HEK293 (cell line): ENCODE measurements at regions not wholly inside any gene's neighbourhood (a gene's known extent, or its start where the extent isn't known, plus 50 kb on each side); places are given as distances from the start of the nearest gene placed in this dataset.

Experiments used
- CTCF ChIA-PET: fragments of 350-600 bp; formaldehyde crosslinking; extraction: SDS; loops from one replicate; lab custom pipeline; 2021; ENCODE audit warnings: antibody characterized with exemption; lab: Yijun Ruan, JAX
- POLR2A ChIA-PET: fragments of 300-600 bp; formaldehyde crosslinking; extraction: SDS; loops from one replicate; lab custom pipeline; 2020; ENCODE audit warnings: antibody characterized with exemption, inconsistent platforms; lab: Yijun Ruan, JAX
- H3K27ac ChIP-seq: fragments of 200-500 bp; sonication (Bioruptor generic); 2 replicates; pipeline ENCODE4 v1.5.1; 2014; ENCODE audit warnings: low read depth, low read length, control low read depth, inconsistent platforms; ENCODE audit errors: extremely low read depth
- H3K36me3 ChIP-seq, 2 experiments: fragments of 200-500 bp in 1 of 2; sonication (Bioruptor generic) in 1 of 2; 1 replicate in 1 of 2; 2 replicates in 1 of 2; pipeline ENCODE4 v1.5.1; 2014 to 2017; ENCODE audit warnings: inconsistent platforms in 2 of 2, low read length in 2 of 2; ENCODE audit not compliant: control insufficient read depth in 2 of 2, insufficient read depth in 1 of 2
- H3K4me1 ChIP-seq: fragments of 200-500 bp; sonication (Bioruptor generic); 2 replicates; pipeline ENCODE4 v1.5.1; 2014; ENCODE audit warnings: mild to moderate bottlenecking, low read length, inconsistent platforms; ENCODE audit not compliant: control insufficient read depth, insufficient read depth
- H3K4me3 ChIP-seq: 2 replicates; pipeline ENCODE4 v1.5.1; 2011; ENCODE audit warnings: low read depth, mild to moderate bottlenecking, control low read depth, low read length, moderate library complexity
- H3K9me3 ChIP-seq: fragments of 200-500 bp; sonication (Bioruptor generic); 2 replicates; pipeline ENCODE4 v1.5.1; 2014; ENCODE audit warnings: low read depth, low read length, inconsistent platforms; ENCODE audit not compliant: control insufficient read depth, insufficient read depth
- BCL11A ChIP-seq: fragments of 450-650 bp; formaldehyde crosslinking; IDR thresholded peaks from 2 replicates; pipeline ENCODE4 v1.5.1; 2016; ENCODE audit warnings: low read depth, missing biosample characterization, missing genetic modification characterization
- EGR2 ChIP-seq: fragments of 450-650 bp; formaldehyde crosslinking; IDR thresholded peaks from 2 replicates; pipeline ENCODE4 v1.5.1; 2016; ENCODE audit warnings: low read depth, missing biosample characterization, missing genetic modification characterization
- KLF8 ChIP-seq: fragments of 450-650 bp; formaldehyde crosslinking; IDR thresholded peaks from 2 replicates; pipeline ENCODE4 v1.5.1; 2016; ENCODE audit warnings: missing biosample characterization, missing genetic modification characterization
- PRDM2 ChIP-seq: fragments of 450-650 bp; formaldehyde crosslinking; IDR thresholded peaks from 2 replicates; pipeline ENCODE4 v1.5.1; 2016; ENCODE audit warnings: missing biosample characterization, missing genetic modification characterization, borderline replicate concordance
- SALL2 ChIP-seq: fragments of 450-650 bp; formaldehyde crosslinking; IDR thresholded peaks from 2 replicates; pipeline ENCODE4 v1.5.0; 2017; ENCODE audit warnings: missing biosample characterization, mild to moderate bottlenecking, missing genetic modification characterization, borderline replicate concordance
- YY1 ChIP-seq: fragments of 450-650 bp; formaldehyde crosslinking; IDR thresholded peaks from 2 replicates; pipeline ENCODE4 v1.5.1; 2018; ENCODE audit warnings: missing biosample characterization, missing genetic modification characterization
- ZBTB17 ChIP-seq: fragments of 450-650 bp; formaldehyde crosslinking; IDR thresholded peaks from 2 replicates; pipeline ENCODE4 v1.5.1; 2016; ENCODE audit warnings: missing biosample characterization, missing genetic modification characterization
- ZNF114 ChIP-seq: fragments of 450-650 bp; formaldehyde crosslinking; IDR thresholded peaks from 2 replicates; pipeline ENCODE4 v1.5.0; 2017; ENCODE audit warnings: missing biosample characterization, missing genetic modification characterization
- ZNF138 ChIP-seq: fragments of 450-650 bp; formaldehyde crosslinking; IDR thresholded peaks from 2 replicates; pipeline ENCODE4 v1.5.1; 2016; ENCODE audit warnings: missing biosample characterization, missing genetic modification characterization, borderline replicate concordance
- ZNF530 ChIP-seq: fragments of 450-650 bp; formaldehyde crosslinking; IDR thresholded peaks from 2 replicates; pipeline ENCODE4 v1.5.1; 2016; ENCODE audit warnings: low read depth, missing biosample characterization, missing genetic modification characterization
- ZNF585B ChIP-seq: fragments of 450-650 bp; formaldehyde crosslinking; IDR thresholded peaks from 2 replicates; pipeline ENCODE4 v1.5.1; 2016; ENCODE audit warnings: missing biosample characterization, missing genetic modification characterization
- ZNF621 ChIP-seq: fragments of 450-650 bp; formaldehyde crosslinking; IDR thresholded peaks from 2 replicates; pipeline ENCODE4 v1.5.1; 2017; ENCODE audit warnings: missing biosample characterization, missing genetic modification characterization
- ZNF658 ChIP-seq: fragments of 450-650 bp; formaldehyde crosslinking; IDR thresholded peaks from 2 replicates; pipeline ENCODE4; 2016; ENCODE audit warnings: missing biosample characterization, missing genetic modification characterization
- ZNF677 ChIP-seq: fragments of 450-650 bp; IDR thresholded peaks from 2 replicates; pipeline ENCODE4 v1.5.0; 2018; ENCODE audit warnings: missing biosample characterization, mild to moderate bottlenecking, missing genetic modification characterization, moderate library complexity
- ZNF792 ChIP-seq: fragments of 450-650 bp; formaldehyde crosslinking; IDR thresholded peaks from 2 replicates; pipeline ENCODE4 v1.5.1; 2016; ENCODE audit warnings: missing biosample characterization, missing genetic modification characterization
- ZSCAN18 ChIP-seq: fragments of 450-650 bp; formaldehyde crosslinking; IDR thresholded peaks from 2 replicates; pipeline ENCODE4 v1.5.1; 2016; ENCODE audit warnings: missing biosample characterization, missing genetic modification characterization
- ZSCAN4 ChIP-seq: fragments of 450-650 bp; formaldehyde crosslinking; IDR thresholded peaks from 2 replicates; pipeline ENCODE4 v1.5.1; 2017; ENCODE audit warnings: missing biosample characterization, missing genetic modification characterization
- TF ChIP-seq, protein P1 (sequence below): fragments of 450-650 bp; formaldehyde crosslinking; IDR thresholded peaks from 2 replicates; pipeline ENCODE4 v1.5.1; 2016; ENCODE audit warnings: missing biosample characterization, missing genetic modification characterization

GRCh38 chr4:104163820-104164219, 330.9 kb downstream of the CXXC4 start:
- CTCF ChIA-PET: no interaction called here

More at GRCh38 chr4:104163820-104164219, 330.9 kb downstream of the CXXC4 start:
- Histone ChIP-seq H3K4me3 (no peak overlapping the region), H3K27ac (no peak overlapping the region), H3K36me3 (no peaks in the 10 kb centered on the region), H3K4me1 (no peaks in the 10 kb centered on the region), H3K9me3 (no peaks in the 10 kb centered on the region)
- POLR2A ChIA-PET: no interaction called here
- TF ChIP-seq PRDM2: no peak
- no peak for TF ChIP-seq ZNF114 (tag by site-specific recombination)
- no peak for TF ChIP-seq YY1 (tag by site-specific recombination)
- TF ChIP-seq ZNF138 (tag by site-specific recombination): no peak
- TF ChIP-seq ZNF658: no peak
- TF ChIP-seq ZNF621 (tag by site-specific recombination): no peak
- no peak for TF ChIP-seq ZSCAN18 (tag by site-specific recombination)
- TF ChIP-seq KLF8 (tag by site-specific recombination): no peak
- TF ChIP-seq ZNF792 (tag by site-specific recombination): no peak
- no peak for TF ChIP-seq ZNF585B (tag by site-specific recombination)
- TF ChIP-seq ZSCAN4 (tag by site-specific recombination): no peak
- no peak for TF ChIP-seq ZBTB17 (tag by site-specific recombination)
- no peak for TF ChIP-seq SALL2 (tag by site-specific recombination)
- TF ChIP-seq BCL11A: no peak
- TF ChIP-seq ZNF530 (tag by site-specific recombination): no peak
- TF ChIP-seq, protein P1, sequence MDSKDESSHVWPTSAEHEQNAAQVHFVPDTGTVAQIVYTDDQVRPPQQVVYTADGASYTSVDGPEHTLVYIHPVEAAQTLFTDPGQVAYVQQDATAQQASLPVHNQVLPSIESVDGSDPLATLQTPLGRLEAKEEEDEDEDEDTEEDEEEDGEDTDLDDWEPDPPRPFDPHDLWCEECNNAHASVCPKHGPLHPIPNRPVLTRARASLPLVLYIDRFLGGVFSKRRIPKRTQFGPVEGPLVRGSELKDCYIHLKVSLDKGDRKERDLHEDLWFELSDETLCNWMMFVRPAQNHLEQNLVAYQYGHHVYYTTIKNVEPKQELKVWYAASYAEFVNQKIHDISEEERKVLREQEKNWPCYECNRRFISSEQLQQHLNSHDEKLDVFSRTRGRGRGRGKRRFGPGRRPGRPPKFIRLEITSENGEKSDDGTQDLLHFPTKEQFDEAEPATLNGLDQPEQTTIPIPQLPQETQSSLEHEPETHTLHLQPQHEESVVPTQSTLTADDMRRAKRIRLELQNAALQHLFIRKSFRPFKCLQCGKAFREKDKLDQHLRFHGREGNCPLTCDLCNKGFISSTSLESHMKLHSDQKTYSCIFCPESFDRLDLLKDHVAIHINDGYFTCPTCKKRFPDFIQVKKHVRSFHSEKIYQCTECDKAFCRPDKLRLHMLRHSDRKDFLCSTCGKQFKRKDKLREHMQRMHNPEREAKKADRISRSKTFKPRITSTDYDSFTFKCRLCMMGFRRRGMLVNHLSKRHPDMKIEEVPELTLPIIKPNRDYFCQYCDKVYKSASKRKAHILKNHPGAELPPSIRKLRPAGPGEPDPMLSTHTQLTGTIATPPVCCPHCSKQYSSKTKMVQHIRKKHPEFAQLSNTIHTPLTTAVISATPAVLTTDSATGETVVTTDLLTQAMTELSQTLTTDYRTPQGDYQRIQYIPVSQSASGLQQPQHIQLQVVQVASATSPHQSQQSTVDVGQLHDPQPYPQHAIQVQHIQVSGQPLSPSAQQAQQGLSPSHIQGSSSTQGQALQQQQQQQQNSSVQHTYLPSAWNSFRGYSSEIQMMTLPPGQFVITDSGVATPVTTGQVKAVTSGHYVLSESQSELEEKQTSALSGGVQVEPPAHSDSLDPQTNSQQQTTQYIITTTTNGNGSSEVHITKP (tag by site-specific recombination): no peak
- TF ChIP-seq ZNF677 (tag by site-specific recombination): no peak
- TF ChIP-seq EGR2 (tag by site-specific recombination): no peak
